Calu3 (cell line): ENCODE measurements at regions not wholly inside any gene's neighbourhood (a gene's known extent, or its start where the extent isn't known, plus 50 kb on each side); places are given as distances from the start of the nearest gene placed in this dataset.

Experiments
- BruUV-seq: library from RNA; stranded (reverse); fragments of 400-500 nt; replicated peaks from 2 replicates; lab custom pipeline; 2021; lab: Mats Ljungman, UMichigan
- CTCF ChIA-PET: fragments of 300-600 bp; sonication (Branson Sonifier 250); formaldehyde crosslinking; loops from one replicate; lab custom pipeline; 2022; ENCODE audit warnings: antibody characterized with exemption; lab: Charles Lee
- DNase-seq: peaks from one replicate; pipeline ENCODE4 v3.0.0; 2022
- H3K27ac Mint-ChIP-seq: one replicate; pipeline ENCODE4 v1.8.0; 2022; ENCODE audit warnings: mixed read lengths; ENCODE audit not compliant: unreplicated experiment
- H3K27me3 Mint-ChIP-seq: one replicate; pipeline ENCODE4 v1.8.0; 2022; ENCODE audit warnings: mixed read lengths; ENCODE audit not compliant: unreplicated experiment
- H3K36me3 Mint-ChIP-seq: one replicate; pipeline ENCODE4 v1.8.0; 2022; ENCODE audit warnings: mild to moderate bottlenecking, moderate library complexity, mixed read lengths; ENCODE audit not compliant: insufficient read depth, unreplicated experiment
- H3K4me1 Mint-ChIP-seq: one replicate; pipeline ENCODE4 v1.8.0; 2022; ENCODE audit warnings: mild to moderate bottlenecking, low read depth, mixed read lengths; ENCODE audit not compliant: unreplicated experiment
- H3K4me3 Mint-ChIP-seq: one replicate; pipeline ENCODE4 v1.8.0; 2022; ENCODE audit warnings: mild to moderate bottlenecking, low read depth, moderate library complexity, mixed read lengths; ENCODE audit not compliant: unreplicated experiment
- H3K9me3 Mint-ChIP-seq: one replicate; pipeline ENCODE4 v1.8.0; 2022; ENCODE audit warnings: low read depth, mixed read lengths; ENCODE audit not compliant: unreplicated experiment
- intact Hi-C: fragments of 100-400 bp; cut with micrococcal nuclease; formaldehyde crosslinking; loops from one replicate; pipeline ENCODE4 v1.10.0; 2022; ENCODE audit not compliant: unreplicated experiment
- TF ChIP-seq, protein P1 (sequence below): fragments of 200-600 bp; IDR thresholded peaks from one replicate; pipeline ENCODE4 v1.8.0; 2022; ENCODE audit warnings: antibody characterized with exemption; ENCODE audit not compliant: unreplicated experiment

DNA sequence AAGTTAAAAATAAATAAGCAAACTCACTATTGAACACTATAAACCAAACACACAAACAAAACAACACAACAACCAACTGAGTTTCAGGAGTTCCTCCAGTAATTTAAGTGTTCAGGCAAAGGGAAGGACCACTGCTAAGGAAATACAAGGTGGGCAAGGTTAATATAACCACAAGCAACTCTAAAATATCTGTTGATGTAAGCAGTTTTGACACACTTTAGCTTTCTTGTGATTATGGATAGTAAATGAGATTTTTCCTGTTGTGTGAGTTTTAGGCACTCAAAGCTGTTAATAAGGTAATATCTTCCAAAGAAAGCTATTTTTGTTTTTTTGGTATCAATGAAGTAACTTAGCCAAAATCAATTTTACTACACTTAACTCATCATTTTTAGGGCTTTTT lies 839.1 kb upstream of the FOXG1 start:
- DNase-seq, result no peak
- Mint-ChIP-seq H3K4me3 (no peak overlapping the region), H3K36me3 (no peaks in the 10 kb centered on the region), H3K27ac (no peak overlapping the region), H3K9me3 (peaks cover 2% of the 10 kb centered on the region), H3K4me1 (no peaks in the 10 kb centered on the region), H3K27me3 (no peaks in the 10 kb centered on the region)
- TF ChIP-seq, protein P1, sequence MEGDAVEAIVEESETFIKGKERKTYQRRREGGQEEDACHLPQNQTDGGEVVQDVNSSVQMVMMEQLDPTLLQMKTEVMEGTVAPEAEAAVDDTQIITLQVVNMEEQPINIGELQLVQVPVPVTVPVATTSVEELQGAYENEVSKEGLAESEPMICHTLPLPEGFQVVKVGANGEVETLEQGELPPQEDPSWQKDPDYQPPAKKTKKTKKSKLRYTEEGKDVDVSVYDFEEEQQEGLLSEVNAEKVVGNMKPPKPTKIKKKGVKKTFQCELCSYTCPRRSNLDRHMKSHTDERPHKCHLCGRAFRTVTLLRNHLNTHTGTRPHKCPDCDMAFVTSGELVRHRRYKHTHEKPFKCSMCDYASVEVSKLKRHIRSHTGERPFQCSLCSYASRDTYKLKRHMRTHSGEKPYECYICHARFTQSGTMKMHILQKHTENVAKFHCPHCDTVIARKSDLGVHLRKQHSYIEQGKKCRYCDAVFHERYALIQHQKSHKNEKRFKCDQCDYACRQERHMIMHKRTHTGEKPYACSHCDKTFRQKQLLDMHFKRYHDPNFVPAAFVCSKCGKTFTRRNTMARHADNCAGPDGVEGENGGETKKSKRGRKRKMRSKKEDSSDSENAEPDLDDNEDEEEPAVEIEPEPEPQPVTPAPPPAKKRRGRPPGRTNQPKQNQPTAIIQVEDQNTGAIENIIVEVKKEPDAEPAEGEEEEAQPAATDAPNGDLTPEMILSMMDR, result no peak
- intact Hi-C loops, result no loop called here
- BruUV-seq, result no TSS peak
- CTCF ChIA-PET, result no interaction called here

DNA sequence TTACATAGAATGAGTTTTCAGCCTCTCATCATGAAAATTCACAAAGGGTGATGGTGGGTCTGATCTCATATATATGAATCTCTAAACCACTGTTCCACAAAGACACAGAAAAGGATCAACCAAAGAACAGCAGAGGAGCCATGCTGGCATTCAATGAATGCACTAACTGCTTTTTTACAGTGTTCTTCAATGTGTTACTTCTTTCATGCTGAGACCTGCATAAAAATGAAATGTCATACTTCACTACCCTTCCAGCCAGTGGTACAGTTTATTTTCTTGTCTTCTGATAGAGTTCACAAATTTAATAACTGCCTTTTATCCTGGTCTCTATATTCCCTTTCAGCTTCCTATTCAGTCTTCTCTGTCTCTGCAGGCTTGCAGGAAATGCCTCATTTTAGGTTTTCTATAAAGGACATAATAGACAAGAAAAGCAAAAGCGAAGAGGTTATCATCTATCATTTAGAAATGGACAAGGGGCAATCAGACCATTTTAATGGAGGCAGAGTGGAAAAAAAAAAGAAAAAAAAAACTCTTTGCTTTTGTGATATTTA lies 836.7 kb upstream of the FOXG1 start:
- TF ChIP-seq, protein P1, result no peak
- BruUV-seq, result no TSS peak
- CTCF ChIA-PET, result no interaction called here
- no peak for DNase-seq
- H3K36me3 Mint-ChIP-seq, result no peaks in the 10 kb centered on the region
- H3K9me3 Mint-ChIP-seq, result no peaks in the 10 kb centered on the region
- no peaks in the 10 kb centered on the region for H3K27me3 Mint-ChIP-seq
- H3K4me3 Mint-ChIP-seq, result no peak overlapping the region
- intact Hi-C loops, result no loop called here
- no peak overlapping the region for H3K27ac Mint-ChIP-seq
- H3K4me1 Mint-ChIP-seq, result no peaks in the 10 kb centered on the region

DNA sequence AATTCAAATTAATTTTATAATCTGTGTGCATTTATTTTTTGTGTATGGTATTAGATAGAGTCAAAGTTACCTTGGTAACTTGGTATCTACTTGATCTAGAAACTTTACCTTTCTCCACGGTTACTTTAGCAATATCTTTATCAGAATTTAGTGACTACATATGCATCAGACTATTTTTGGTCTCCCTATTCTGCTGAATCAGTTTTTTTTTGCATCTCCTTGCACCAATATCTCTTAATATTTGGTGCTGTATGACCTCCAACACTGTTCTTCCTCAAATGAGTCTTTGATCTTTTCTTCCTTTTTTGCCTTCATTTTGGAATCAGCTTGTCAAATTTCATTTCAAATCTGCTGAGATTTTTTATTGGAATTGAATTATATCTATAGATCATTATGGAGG lies 828.2 kb upstream of the FOXG1 start:
- no peaks in the 10 kb centered on the region for H3K4me1 Mint-ChIP-seq
- no peaks in the 10 kb centered on the region for H3K36me3 Mint-ChIP-seq
- no peaks in the 10 kb centered on the region for H3K27me3 Mint-ChIP-seq
- TF ChIP-seq, protein P1, result no peak
- H3K4me3 Mint-ChIP-seq, result no peak overlapping the region
- intact Hi-C loops, result no loop called here
- DNase-seq, result no peak
- BruUV-seq, result no TSS peak
- CTCF ChIA-PET, result no interaction called here
- peaks cover 3% of the 10 kb centered on the region for H3K9me3 Mint-ChIP-seq
- H3K27ac Mint-ChIP-seq, result no peak overlapping the region

DNA sequence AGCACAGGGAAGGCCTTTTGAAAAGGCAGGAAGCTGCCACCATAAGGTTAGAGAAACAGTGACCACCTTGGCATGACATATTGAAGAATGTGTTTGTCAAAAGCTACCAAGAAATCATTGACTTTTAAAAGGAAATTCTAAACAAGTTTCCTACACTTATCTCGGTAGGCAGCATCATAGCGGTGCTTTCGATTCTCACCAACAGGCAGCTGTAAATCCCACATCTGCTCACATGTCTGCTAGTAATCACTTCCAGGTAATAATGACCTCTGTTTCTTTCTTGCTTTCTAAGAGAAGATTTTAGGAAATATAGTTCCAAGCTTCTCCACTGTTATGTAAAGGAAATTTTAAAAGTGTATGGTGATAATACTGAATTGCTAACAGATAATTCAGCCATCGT lies 821.1 kb upstream of the FOXG1 start:
- BruUV-seq, result no TSS peak
- CTCF ChIA-PET, result no interaction called here
- Mint-ChIP-seq H3K4me3 (no peak overlapping the region), H3K27me3 (no peaks in the 10 kb centered on the region), H3K9me3 (no peaks in the 10 kb centered on the region), H3K4me1 (no peaks in the 10 kb centered on the region), H3K27ac (no peak overlapping the region), H3K36me3 (no peaks in the 10 kb centered on the region)
- DNase-seq, result no peak
- intact Hi-C loops, result no loop called here
- TF ChIP-seq, protein P1, result no peak
